ENCODE measurements at regions not wholly inside any gene's neighbourhood (a gene's known extent, or its start where the extent isn't known, plus 50 kb on each side); places are given as distances from the start of the nearest gene placed in this dataset.

GRCh38 chr17:57174591-57174990, 81.7 kb upstream of the MSI2 start:
- DNase-seq: no peak

DNA sequence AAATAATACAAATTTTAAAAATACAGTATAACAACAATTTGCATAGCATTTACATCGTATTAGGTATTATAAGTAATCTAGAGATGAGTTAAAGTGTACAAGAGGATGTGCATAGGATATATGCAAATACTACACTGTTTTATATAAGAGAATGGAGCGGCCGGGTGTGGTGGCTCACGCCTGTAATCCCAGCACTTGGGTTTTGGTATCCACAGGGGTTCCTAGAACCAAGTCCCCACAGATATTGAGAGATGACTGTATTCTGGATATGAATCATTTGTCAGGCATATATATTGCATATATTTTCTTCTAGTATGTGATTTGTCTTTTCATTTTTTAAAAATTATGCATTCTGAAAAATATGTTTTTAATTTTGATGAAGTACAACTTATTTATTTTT, 77.5 kb upstream of the MSI2 start:
- no peak for DNase-seq

- DNase-seq: no peak
These were observed 73.7 kb upstream of the MSI2 start for GRCh38 chr17:57182621-57183020.

- DNase-seq: peak; percentile 4
These were observed 69.9 kb upstream of the MSI2 start for GRCh38 chr17:57186226-57187019.

DNA sequence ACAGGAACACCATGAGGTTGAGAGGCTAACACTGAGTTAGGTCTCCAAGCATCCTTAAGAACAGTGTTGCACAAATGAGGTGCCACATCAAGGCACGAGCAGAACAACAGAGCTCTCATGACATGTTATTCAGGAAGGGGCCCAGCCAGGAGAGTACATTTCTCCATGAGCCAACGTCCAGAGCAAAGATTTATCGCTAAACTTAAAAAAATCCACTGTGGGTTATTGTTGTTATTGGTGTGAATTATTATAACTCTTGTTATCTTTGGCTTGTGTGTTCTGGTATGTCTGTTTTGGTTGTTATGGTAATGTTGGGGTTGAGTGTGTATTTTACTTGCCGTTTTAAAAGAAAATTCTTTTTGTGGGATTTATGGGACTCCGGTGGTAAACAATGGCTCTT, 68.9 kb upstream of the MSI2 start:
- DNase-seq: no peak

DNA sequence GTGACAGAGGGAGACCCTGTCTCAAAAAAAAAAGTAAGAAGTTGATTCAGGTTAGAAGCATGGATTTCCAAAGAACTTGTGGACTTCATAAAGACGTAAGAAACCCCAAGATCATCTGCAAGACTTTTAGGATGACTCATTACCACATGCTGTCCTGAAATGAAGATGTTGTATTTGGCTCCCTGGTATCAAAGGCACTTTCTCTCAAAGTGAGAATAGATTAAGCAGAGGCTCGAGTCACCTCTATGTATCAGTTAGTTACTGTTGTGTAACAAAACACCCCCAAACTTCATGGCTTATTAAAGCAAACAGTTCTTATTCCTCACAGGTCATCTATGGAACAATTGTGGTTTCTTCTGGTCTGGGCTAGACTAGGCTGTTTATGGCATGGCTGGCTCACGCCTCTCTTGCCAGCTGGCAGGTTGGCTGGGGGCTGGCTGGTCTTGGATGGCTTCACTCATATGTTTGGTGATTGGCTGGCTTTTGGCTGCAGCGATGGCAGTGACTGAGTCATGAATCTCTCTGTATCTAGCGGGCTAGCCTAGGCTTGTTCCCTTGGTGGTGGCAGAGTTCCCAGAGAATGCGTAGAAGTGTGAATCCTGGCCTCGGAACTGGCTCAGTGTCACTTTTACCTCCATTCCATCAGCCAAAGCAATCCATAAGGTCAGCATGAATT, 60.4 kb upstream of the MSI2 start:
- DNase-seq: no peak

DNA sequence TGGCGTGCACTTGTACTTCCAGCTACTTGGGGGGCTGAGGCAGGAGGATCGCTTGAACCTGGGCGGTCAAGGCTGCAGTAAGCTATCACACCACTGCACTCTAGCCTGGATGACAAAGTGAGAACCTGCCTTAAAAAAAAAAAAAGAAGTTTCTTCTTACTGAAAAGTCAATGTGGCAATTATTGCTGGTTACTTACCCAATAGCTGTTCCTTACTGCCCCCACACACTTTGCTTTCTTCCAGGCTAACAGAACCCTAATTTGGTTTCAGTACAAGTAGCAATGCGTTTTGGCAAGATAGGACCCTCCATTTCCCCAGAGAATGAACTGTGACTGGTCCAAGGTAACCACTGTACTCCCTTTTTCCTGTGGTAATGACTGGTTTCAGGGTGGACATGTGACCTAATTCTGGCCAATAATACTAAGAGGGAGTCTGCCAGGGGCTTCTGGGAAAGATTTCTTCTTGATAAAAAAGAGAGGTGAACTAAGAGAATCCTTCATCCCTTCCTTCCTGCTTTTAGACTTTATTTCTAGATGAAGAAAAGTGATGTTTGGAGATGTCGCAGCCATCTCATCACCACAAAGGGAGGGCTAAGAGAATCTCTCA, 58.8 kb upstream of the MSI2 start:
- no peak for DNase-seq

DNA sequence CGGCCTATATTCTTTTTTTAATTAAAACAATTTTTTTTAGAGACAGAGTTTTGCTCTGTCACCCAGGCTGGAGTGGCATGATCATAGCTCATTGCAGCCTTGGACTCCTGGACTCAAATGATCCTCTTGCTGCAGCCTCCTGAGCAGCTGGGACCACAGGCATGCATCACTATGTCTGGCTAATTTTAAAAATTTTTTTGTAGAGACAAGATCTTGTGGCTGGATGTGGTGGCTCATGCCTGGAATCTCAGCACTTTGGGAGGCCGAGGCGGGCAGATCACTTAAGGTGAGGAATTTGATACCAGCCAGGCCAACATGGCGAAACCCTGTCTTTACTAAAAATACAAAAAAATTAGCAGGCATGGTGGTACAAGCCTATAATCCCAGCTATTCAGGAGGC, 54.8 kb upstream of the MSI2 start:
- no peak for DNase-seq

DNA sequence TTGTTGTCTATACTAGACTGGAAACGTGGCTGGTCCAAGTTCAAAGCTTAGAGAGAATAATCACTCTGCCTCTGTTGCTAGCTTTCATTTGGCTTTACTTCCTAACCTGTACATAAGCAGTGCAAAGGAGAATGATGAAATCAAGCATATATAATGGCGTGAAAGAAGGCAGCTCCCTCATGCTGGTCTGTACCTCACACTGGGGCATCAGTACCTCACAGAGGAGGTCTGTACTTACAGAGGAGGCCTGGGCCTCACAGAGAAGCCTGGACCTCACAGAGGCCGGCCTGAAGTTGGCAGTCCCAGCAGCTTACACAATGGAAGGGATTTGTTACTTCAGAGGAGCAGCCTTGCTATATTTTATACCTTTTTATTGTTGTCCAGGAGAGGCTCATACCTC, 53.3 kb upstream of the MSI2 start:
- DNase-seq: no peak

Data from muscle of arm (tissue), 1 donor.